Fibroblast of mammary gland (primary cell): ENCODE measurements at regions not wholly inside any gene's neighbourhood (a gene's known extent, or its start where the extent isn't known, plus 50 kb on each side); places are given as distances from the start of the nearest gene placed in this dataset.

Experiments used
- DNase-seq: peaks from one replicate; pipeline ENCODE4 v3.0.0-alpha.2; 2010; ENCODE audit warnings: low read depth
- H3K4me3 ChIP-seq: 2 replicates; pipeline ENCODE4 v1.5.1; 2011; ENCODE audit warnings: low read depth, mild to moderate bottlenecking, low read length, moderate library complexity; ENCODE audit not compliant: control insufficient read depth
- TF ChIP-seq, protein P1 (sequence below): conservative IDR thresholded peaks from 2 replicates; pipeline ENCODE4 v1.5.1; 2011; ENCODE audit warnings: low read depth, low read length, inconsistent platforms; ENCODE audit not compliant: control insufficient read depth, insufficient read depth

DNA sequence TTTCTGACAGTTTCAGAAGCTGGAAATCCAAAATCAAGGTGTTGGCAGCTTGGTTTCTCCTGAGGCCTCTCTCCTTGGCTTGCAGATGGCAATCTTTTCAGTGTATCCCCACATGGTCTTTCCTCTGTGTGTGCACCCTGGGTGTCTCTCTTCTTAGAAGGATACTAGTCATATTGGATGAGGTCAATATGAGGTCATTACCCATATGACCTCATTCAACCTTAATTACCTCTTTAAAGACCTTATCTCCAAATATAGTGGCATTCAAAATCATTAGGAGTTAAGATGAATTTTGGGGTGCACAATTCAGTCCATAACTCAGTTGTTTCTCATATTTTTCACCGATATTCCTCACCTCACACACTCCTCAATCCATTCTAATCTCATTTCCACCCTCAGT, 92.4 kb upstream of the TGM3 start:
- DNase-seq, result no peak
- TF ChIP-seq, protein P1, sequence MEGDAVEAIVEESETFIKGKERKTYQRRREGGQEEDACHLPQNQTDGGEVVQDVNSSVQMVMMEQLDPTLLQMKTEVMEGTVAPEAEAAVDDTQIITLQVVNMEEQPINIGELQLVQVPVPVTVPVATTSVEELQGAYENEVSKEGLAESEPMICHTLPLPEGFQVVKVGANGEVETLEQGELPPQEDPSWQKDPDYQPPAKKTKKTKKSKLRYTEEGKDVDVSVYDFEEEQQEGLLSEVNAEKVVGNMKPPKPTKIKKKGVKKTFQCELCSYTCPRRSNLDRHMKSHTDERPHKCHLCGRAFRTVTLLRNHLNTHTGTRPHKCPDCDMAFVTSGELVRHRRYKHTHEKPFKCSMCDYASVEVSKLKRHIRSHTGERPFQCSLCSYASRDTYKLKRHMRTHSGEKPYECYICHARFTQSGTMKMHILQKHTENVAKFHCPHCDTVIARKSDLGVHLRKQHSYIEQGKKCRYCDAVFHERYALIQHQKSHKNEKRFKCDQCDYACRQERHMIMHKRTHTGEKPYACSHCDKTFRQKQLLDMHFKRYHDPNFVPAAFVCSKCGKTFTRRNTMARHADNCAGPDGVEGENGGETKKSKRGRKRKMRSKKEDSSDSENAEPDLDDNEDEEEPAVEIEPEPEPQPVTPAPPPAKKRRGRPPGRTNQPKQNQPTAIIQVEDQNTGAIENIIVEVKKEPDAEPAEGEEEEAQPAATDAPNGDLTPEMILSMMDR, result no peak
- no peak overlapping the region for H3K4me3 ChIP-seq

DNA sequence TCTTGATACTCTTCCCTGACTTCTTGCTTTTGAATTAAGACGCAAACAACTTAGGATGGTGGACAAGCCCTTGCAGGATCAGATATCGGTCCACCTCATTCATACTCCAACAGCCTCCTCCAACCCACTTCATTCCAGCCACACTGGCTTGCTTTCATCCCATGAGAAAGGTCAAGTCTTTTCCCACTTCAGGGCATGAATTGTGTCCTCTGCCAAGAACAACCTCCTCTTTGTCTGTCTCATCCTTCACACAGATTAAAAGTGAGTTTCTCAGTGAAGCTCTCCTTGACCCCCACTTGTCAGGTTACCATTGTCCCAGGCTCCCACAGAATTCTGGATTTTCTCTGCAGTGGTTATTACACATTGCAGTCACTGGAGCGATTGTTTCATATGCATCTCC, 91.8 kb upstream of the TGM3 start:
- H3K4me3 ChIP-seq, result no peak overlapping the region
- no peak for DNase-seq
- TF ChIP-seq, protein P1, result no peak

DNA sequence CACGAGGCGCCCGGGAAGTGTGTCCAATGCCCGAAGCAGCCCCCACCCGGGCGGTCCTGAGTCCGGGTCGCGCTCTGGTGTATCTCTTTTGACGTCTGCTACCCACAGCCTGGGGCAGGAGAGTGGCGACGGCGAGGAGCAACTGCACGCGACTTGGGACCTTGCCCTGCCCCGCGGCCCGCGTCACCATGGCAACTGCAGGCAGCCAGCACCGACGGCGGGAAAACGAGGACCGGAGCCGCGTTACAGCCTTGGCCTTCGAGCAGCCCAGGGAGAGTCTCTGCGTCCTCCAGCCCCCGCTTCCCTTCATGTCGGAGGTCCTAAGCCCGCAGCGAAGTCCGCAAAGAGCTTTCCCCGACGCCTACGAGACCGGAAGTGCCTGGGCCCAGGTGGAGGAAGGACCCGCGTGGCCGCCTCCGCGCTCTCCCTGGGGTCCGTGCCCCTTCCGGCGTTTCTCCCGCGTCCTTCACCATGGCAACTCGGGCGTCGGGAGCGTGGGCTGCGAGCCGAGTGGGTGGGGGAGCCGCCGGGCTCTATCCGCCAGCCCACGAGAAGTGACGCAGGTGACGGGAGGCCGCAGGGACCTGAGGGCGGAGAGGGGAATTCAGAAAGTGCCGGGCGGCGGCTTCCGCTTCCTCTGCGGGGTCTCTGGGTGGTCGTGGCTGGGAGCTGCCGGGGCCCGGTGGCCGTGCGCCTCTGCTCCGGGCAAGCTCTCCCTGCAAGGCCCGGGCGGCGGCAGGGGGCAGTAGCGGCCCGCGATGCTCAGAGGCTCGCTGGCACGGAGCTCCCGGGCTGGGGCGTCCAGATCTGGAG, 88.6 kb upstream of the TGM3 start:
- peak; percentile 41 for DNase-seq
- peak overlapping the region; percentile 44 for H3K4me3 ChIP-seq
- TF ChIP-seq, protein P1, result no peak

DNA sequence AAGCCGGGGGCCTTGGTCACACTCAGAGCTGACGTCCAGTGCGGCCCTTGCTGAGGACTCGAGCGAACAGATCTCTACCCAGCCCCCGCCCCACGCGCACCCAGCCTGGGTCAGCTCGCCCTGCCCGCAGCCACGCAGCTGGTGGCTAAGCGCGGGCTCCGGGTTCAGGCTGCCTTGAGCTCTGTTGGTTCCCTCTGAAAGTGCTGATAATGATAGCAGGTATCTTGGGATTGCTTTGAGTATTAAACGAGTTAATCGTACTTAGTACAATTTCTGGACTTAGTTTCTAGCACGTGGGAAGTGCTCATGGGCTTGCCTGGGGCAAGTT, 88.1 kb upstream of the TGM3 start:
- peak overlapping the region; percentile 30 for H3K4me3 ChIP-seq
- TF ChIP-seq, protein P1, result no peak
- no peak for DNase-seq

DNA sequence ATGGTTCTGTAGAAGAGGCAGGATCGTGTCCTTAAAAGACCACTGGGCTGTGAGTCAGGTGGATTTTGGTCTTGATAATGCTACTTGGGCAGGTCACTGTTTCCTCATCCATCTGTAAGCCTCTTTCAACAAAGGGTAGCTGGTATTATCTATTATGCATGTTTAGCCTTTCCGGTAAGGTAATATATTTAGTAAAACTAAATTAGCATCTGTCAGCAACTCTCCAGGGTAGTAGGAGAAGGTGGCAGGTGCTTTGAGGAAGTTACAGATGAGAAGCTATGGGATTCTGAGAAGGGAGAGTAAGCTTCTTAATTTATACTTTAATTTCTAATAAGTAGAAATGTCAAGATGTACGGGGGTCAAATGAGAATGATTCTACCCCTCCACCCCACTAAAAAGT, 86.9 kb upstream of the TGM3 start:
- DNase-seq, result no peak
- no peak overlapping the region for H3K4me3 ChIP-seq
- TF ChIP-seq, protein P1, result no peak

DNA sequence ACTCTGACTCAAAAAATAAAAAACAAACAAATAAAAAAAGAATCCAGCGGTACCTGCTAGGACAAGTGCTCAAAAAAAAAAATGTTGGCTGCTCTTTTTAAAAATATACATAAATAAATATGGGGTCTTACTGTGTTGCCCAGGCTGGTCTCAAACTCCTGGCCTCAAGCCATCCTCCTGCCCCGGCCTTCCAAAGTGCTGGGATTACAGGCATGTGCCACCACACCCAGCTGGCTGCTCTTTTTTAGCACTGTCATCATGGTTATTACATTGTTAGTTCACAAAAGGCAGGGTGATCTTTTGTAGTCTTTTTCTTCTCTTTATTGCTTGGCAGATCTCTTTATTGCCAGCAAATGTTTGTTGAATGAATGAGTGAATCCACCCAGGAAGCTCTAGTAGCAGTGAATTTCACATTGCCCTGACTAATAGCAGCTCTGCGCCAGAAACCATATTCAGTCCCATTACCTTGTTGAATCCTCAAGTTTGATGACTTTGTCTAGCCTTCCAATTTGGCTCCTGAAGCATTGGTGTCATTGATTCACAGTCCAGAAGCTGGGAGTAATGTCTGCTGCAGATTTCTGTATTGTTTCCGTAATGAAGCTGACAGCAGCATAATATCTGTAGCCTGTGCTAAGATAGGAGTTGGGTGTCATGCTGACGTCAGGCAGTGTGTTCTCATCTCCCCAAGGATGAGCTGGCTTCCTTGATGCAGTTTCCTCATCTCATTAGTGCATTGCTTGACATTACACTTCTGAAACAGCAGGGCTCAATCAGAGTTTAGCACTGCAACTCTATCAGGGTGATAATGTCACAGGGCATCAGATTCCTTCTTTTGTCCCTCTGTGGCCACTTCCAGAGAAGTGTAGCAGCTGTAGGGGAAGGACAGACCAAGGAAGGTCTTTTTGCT, 84.9 kb upstream of the TGM3 start:
- no peak overlapping the region for H3K4me3 ChIP-seq
- DNase-seq, result peak; percentile 95
- TF ChIP-seq, protein P1, result peak; percentile 26
